Adrenal gland (tissue), 5 donors: ENCODE measurements at regions not wholly inside any gene's neighbourhood (a gene's known extent, or its start where the extent isn't known, plus 50 kb on each side); places are given as distances from the start of the nearest gene placed in this dataset.

ENCODE experiments used
- POLR2A ChIP-seq, 2 donors: fragments of 450-650 bp; IDR thresholded peaks; one replicate each; pipeline ENCODE4 v1.6.1; 2017; ENCODE audit warnings: antibody characterized with exemption in 2 of 2, mild to moderate bottlenecking in 2 of 2, moderate library complexity in 1 of 2
- TF ChIP-seq, protein P1 (sequence below), 6 experiments: fragments of 450-650 bp in 4 of 6; fragments of 200-600 bp in 2 of 6; sonication (generic) in 1 of 6; IDR thresholded peaks; 1 replicate in 5 of 6; 2 replicates in 1 of 6; pipeline versions ENCODE4 v1.5.1 to v1.8.0; 2016 to 2021; ENCODE audit warnings: antibody characterized with exemption in 6 of 6, mild to moderate bottlenecking in 2 of 6, moderate library complexity in 1 of 6
- donor health status: DM: no; HTN: no; CAD: no.

DNA sequence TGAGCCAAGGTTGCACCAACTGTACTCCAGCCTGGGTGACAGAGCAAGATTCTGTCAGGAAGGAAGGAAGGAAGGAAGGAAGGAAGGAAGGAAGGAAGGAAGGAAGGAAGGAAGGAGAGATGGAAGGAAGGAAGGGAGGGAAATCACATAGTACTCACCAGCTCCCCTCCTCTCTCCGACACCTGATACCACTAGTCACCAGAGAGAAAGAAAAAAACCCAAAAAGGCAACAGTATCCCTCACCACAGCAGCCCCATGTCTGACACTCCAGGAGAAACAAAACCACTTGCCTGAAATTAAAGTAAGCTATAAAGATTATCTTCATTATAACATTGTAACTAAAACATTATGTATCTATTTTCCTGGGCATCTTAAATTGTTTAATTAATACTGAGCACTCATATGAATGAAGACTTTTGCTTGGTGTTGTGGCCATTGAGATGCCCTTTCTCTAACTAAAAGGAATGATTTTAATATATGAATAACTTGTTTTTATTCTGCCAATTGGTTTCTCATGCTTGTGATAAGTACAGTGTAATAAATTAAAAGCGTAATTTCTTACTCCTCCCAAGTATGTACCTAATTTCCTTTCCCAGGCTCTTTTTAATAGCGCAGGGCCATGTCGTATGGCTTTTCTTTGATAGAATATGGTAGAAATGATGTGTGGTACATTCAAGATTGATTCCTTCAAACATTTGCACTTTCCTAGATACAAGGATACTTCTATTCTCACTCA lies 390.0 kb downstream of the MMUT start:
- TF ChIP-seq, protein P1, sequence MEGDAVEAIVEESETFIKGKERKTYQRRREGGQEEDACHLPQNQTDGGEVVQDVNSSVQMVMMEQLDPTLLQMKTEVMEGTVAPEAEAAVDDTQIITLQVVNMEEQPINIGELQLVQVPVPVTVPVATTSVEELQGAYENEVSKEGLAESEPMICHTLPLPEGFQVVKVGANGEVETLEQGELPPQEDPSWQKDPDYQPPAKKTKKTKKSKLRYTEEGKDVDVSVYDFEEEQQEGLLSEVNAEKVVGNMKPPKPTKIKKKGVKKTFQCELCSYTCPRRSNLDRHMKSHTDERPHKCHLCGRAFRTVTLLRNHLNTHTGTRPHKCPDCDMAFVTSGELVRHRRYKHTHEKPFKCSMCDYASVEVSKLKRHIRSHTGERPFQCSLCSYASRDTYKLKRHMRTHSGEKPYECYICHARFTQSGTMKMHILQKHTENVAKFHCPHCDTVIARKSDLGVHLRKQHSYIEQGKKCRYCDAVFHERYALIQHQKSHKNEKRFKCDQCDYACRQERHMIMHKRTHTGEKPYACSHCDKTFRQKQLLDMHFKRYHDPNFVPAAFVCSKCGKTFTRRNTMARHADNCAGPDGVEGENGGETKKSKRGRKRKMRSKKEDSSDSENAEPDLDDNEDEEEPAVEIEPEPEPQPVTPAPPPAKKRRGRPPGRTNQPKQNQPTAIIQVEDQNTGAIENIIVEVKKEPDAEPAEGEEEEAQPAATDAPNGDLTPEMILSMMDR (IDR thresholded peaks at IDR 0.05) = no peak
- no peak for TF ChIP-seq POLR2A (IDR thresholded peaks at IDR 0.05)
